ENCODE measurements at regions not wholly inside any gene's neighbourhood (a gene's known extent, or its start where the extent isn't known, plus 50 kb on each side); places are given as distances from the start of the nearest gene placed in this dataset.

GRCh38 chr6:167768471-167769215, 58.1 kb upstream of the AFDN start:
- TF ChIP-seq, protein P1, sequence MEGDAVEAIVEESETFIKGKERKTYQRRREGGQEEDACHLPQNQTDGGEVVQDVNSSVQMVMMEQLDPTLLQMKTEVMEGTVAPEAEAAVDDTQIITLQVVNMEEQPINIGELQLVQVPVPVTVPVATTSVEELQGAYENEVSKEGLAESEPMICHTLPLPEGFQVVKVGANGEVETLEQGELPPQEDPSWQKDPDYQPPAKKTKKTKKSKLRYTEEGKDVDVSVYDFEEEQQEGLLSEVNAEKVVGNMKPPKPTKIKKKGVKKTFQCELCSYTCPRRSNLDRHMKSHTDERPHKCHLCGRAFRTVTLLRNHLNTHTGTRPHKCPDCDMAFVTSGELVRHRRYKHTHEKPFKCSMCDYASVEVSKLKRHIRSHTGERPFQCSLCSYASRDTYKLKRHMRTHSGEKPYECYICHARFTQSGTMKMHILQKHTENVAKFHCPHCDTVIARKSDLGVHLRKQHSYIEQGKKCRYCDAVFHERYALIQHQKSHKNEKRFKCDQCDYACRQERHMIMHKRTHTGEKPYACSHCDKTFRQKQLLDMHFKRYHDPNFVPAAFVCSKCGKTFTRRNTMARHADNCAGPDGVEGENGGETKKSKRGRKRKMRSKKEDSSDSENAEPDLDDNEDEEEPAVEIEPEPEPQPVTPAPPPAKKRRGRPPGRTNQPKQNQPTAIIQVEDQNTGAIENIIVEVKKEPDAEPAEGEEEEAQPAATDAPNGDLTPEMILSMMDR (IDR thresholded peaks at IDR 0.05; ENCODE audit: unreplicated experiment), result no peak
- H3K4me3 Mint-ChIP-seq (ENCODE audit: unreplicated experiment), result no peak overlapping the region
- peaks cover 6% of the 10 kb centered on the region for H3K36me3 Mint-ChIP-seq (ENCODE audit: low read depth, unreplicated experiment)
- peaks cover 12% of the 10 kb centered on the region for H3K27me3 Mint-ChIP-seq (ENCODE audit: unreplicated experiment)
- H3K4me1 Mint-ChIP-seq (ENCODE audit: unreplicated experiment), result peaks cover 23% of the 10 kb centered on the region
- no peak for DNase-seq (ENCODE audit: low spot score)
- no peak overlapping the region for H3K27ac Mint-ChIP-seq (ENCODE audit: unreplicated experiment)
- no peaks in the 10 kb centered on the region for H3K9me3 Mint-ChIP-seq (ENCODE audit: unreplicated experiment)

- DNase-seq (ENCODE audit: low spot score), result no peak
- H3K27ac Mint-ChIP-seq (ENCODE audit: unreplicated experiment), result no peak overlapping the region
Observed at GRCh38 chr6:167769408-167770190, 57.1 kb upstream of the AFDN start.

GRCh38 chr6:167770291-167770955, 56.3 kb upstream of the AFDN start:
- no peak for DNase-seq (ENCODE audit: low spot score)
- Mint-ChIP-seq H3K4me1 (ENCODE audit: unreplicated experiment) (peaks cover 23% of the 10 kb centered on the region), H3K36me3 (ENCODE audit: low read depth, unreplicated experiment) (peaks cover 6% of the 10 kb centered on the region), H3K27me3 (ENCODE audit: unreplicated experiment) (peaks cover 9% of the 10 kb centered on the region), H3K27ac (ENCODE audit: unreplicated experiment) (no peak overlapping the region), H3K4me3 (ENCODE audit: unreplicated experiment) (no peak overlapping the region), H3K9me3 (ENCODE audit: unreplicated experiment) (no peaks in the 10 kb centered on the region)
- TF ChIP-seq, protein P1 (IDR thresholded peaks at IDR 0.05; ENCODE audit: unreplicated experiment), result no peak

More at GRCh38 chr6:167769408-167770190, 57.1 kb upstream of the AFDN start:
- Mint-ChIP-seq H3K27me3 (ENCODE audit: unreplicated experiment) (peaks cover 9% of the 10 kb centered on the region), H3K36me3 (ENCODE audit: low read depth, unreplicated experiment) (peaks cover 6% of the 10 kb centered on the region), H3K4me1 (ENCODE audit: unreplicated experiment) (peaks cover 23% of the 10 kb centered on the region), H3K9me3 (ENCODE audit: unreplicated experiment) (no peaks in the 10 kb centered on the region), H3K4me3 (ENCODE audit: unreplicated experiment) (no peak overlapping the region)
- TF ChIP-seq, protein P1 (IDR thresholded peaks at IDR 0.05; ENCODE audit: unreplicated experiment), result no peak

- Mint-ChIP-seq H3K9me3 (ENCODE audit: unreplicated experiment) (no peaks in the 10 kb centered on the region), H3K36me3 (ENCODE audit: low read depth, unreplicated experiment) (no peaks in the 10 kb centered on the region), H3K4me3 (ENCODE audit: unreplicated experiment) (no peak overlapping the region), H3K27me3 (ENCODE audit: unreplicated experiment) (peaks cover 10% of the 10 kb centered on the region), H3K27ac (ENCODE audit: unreplicated experiment) (no peak overlapping the region), H3K4me1 (ENCODE audit: unreplicated experiment) (peaks cover 9% of the 10 kb centered on the region)
- DNase-seq (ENCODE audit: low spot score), result no peak
- TF ChIP-seq, protein P1 (IDR thresholded peaks at IDR 0.05; ENCODE audit: unreplicated experiment), result no peak
Observed at GRCh38 chr6:167774881-167775280, 51.8 kb upstream of the AFDN start.

All from endothelial cell (in vitro differentiated cells).